Ovary (tissue), 7 donors: ENCODE measurements at regions not wholly inside any gene's neighbourhood (a gene's known extent, or its start where the extent isn't known, plus 50 kb on each side); places are given as distances from the start of the nearest gene placed in this dataset.

Experiments
- DNase-seq, 5 donors: peaks; one replicate each; pipeline ENCODE4 v3.0.0-alpha.2; 2019 to 2020
- H3K27ac ChIP-seq, 2 donors: fragments of 200-600 bp; one replicate each; pipeline versions ENCODE4 v1.5.1 to v1.8.0; 2019 to 2022
- H3K27me3 ChIP-seq: fragments of 200-600 bp; one replicate; pipeline ENCODE4 v1.8.0; 2022
- H3K36me3 ChIP-seq: fragments of 200-600 bp; sonication (generic); one replicate; pipeline ENCODE4 v1.5.1; 2019
- H3K4me1 ChIP-seq: one replicate; pipeline ENCODE4 v1.8.1; 2013; ENCODE audit warnings: mild to moderate bottlenecking, moderate library complexity; ENCODE audit not compliant: insufficient read depth
- H3K4me3 ChIP-seq: fragments of 200-600 bp; sonication (generic); one replicate; pipeline ENCODE4 v1.5.1; 2017
- H3K9me3 ChIP-seq, 2 donors: fragments of 200-600 bp in 1 of 2; sonication (generic) in 1 of 2; one replicate each; pipeline versions ENCODE4 v1.5.1 to v1.8.1; 2013 to 2019; ENCODE audit warnings: mild to moderate bottlenecking in 1 of 2, moderate library complexity in 1 of 2
- EP300 ChIP-seq: sonication (generic); formaldehyde crosslinking; IDR thresholded peaks from one replicate; pipeline ENCODE4 v1.6.1; 2017; ENCODE audit warnings: antibody characterized with exemption
- POLR2A ChIP-seq: fragments of 450-650 bp; IDR thresholded peaks from one replicate; pipeline ENCODE4 v1.6.1; 2017; ENCODE audit warnings: antibody characterized with exemption, mild to moderate bottlenecking, moderate library complexity
- WGBS, 3 donors: extraction: QIAGEN DNeasy Blood & Tissue Kit in 1 of 3; methylation state at CpG; one replicate each; pipeline versions ENCODE4 v1.1.5 to v1.1.7; 2013 to 2017; 5-methylcytosine and 5-hydroxymethylcytosine counted together
- intact Hi-C, 4 donors: fragments of 100-400 bp; cut with DNase I; formaldehyde crosslinking; loops; one replicate each; pipeline versions ENCODE4 v1.11.0 to v1.15.1; 2022 to 2023
- TF ChIP-seq, protein P1 (sequence below), 3 donors: fragments of 450-650 bp in 2 of 3; fragments of 200-600 bp in 1 of 3; IDR thresholded peaks; one replicate each; pipeline versions ENCODE4 v1.5.1 to v1.8.0; 2016 to 2022; ENCODE audit warnings: antibody characterized with exemption in 3 of 3, mild to moderate bottlenecking in 1 of 3
- donor health status: DM: no; HTN: no; CAD: no; lungs with moderate emphysema.
- donor health status: DM: no; HTN: no; CAD: no.
- donor health status: Bipolar disorder and iron deficiency.
- donor health status: DM: no; HTN: no; CAD: no.
- donor health status: DM: yes; HTN: yes; CAD: no.

DNA sequence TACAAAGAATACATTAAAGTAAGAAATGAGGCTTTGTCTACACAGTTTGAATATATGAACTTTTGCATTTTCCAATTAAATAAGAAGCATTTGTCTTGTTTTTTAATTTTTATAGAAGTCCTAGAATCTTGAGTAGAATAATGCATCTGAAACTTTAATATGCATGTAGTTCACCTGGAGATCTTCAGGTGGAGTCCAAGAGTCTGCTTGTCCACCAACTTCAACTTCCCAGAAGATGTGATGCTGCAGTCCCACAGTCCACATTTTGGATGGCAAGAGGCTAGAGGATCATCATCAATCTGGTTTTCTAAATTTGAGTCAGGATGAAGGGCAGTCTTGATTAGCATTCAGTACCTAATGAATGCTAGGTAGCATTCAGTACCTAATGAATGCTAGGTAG lies 357.6 kb upstream of the SOX2 start:
- TF ChIP-seq, protein P1, sequence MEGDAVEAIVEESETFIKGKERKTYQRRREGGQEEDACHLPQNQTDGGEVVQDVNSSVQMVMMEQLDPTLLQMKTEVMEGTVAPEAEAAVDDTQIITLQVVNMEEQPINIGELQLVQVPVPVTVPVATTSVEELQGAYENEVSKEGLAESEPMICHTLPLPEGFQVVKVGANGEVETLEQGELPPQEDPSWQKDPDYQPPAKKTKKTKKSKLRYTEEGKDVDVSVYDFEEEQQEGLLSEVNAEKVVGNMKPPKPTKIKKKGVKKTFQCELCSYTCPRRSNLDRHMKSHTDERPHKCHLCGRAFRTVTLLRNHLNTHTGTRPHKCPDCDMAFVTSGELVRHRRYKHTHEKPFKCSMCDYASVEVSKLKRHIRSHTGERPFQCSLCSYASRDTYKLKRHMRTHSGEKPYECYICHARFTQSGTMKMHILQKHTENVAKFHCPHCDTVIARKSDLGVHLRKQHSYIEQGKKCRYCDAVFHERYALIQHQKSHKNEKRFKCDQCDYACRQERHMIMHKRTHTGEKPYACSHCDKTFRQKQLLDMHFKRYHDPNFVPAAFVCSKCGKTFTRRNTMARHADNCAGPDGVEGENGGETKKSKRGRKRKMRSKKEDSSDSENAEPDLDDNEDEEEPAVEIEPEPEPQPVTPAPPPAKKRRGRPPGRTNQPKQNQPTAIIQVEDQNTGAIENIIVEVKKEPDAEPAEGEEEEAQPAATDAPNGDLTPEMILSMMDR (IDR thresholded peaks at IDR 0.05) = no peak
- TF ChIP-seq EP300 = no peak
- no peak for TF ChIP-seq POLR2A
- H3K4me3 ChIP-seq = no peak overlapping the region
- no peak for DNase-seq
- H3K9me3 ChIP-seq = no peaks in the 10 kb centered on the region
- H3K27ac ChIP-seq = no peak overlapping the region
- intact Hi-C loops = no loop called here
- no peaks in the 10 kb centered on the region for H3K4me1 ChIP-seq
- H3K36me3 ChIP-seq = no peaks in the 10 kb centered on the region
- H3K27me3 ChIP-seq = no peaks in the 10 kb centered on the region

DNA sequence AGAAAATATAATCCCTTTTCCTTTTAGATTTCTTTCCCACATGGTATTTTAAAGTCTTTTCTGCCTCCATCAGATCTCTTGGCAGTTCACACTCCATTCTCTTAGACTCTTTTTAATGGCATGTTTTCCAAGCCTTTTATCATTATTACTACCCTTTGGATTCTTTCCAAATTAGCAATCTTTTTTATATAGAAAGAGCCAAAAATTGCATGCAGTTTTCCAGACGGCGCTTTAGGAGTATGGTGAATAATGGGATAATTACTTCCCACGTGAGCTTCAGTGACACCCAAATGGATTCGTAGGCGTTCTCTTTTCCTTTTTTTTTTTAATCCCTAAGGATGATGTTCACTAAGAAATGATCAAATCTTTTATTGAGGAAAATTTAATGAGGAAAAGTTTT lies 354.8 kb upstream of the DNAJC19 start:
- no peak overlapping the region for H3K4me3 ChIP-seq
- 12 to 18% (median 12%) methylated on average over 5 of the region's 5 CpGs for WGBS, 3 donors
- intact Hi-C loops = no loop called here
- TF ChIP-seq, protein P1 (IDR thresholded peaks at IDR 0.05) = no peak
- TF ChIP-seq POLR2A (no peak), EP300 (no peak)
- no peak for DNase-seq
- no peak overlapping the region for H3K27ac ChIP-seq
- no peaks in the 10 kb centered on the region for H3K36me3 ChIP-seq
- no peaks in the 10 kb centered on the region for H3K27me3 ChIP-seq
- H3K4me1 ChIP-seq = no peaks in the 10 kb centered on the region
- H3K9me3 ChIP-seq = no peaks in the 10 kb centered on the region

DNA sequence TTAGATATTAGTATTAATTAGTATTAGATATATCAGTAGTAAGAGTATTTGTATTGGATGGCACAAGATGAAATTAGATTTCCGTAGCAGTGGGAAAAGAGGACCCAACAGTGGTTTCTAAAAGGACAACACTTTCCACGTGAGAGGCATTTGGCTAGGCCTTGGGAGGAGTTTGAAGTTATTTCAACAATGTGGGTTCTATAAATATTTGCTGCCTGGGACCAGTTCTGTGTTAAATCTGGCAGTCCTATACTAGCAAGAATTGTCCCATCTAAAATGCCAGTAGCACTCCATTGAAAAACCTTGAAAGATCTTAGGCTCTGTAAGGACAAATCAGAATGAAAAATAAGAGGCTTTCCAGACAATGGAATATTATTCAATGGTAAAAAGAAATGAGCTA lies 347.1 kb upstream of the DNAJC19 start:
- Histone ChIP-seq H3K4me3 (no peak overlapping the region), H3K4me1 (no peaks in the 10 kb centered on the region), H3K36me3 (no peaks in the 10 kb centered on the region), H3K9me3 (no peaks in the 10 kb centered on the region), H3K27me3 (no peaks in the 10 kb centered on the region), H3K27ac (no peak overlapping the region)
- DNase-seq = no peak
- WGBS, 3 donors = 43 to 48% (median 43%) methylated on average over 2 of the region's 2 CpGs
- intact Hi-C loops = no loop called here
- TF ChIP-seq, protein P1 (IDR thresholded peaks at IDR 0.05) = no peak
- TF ChIP-seq POLR2A (no peak), EP300 (no peak)

DNA sequence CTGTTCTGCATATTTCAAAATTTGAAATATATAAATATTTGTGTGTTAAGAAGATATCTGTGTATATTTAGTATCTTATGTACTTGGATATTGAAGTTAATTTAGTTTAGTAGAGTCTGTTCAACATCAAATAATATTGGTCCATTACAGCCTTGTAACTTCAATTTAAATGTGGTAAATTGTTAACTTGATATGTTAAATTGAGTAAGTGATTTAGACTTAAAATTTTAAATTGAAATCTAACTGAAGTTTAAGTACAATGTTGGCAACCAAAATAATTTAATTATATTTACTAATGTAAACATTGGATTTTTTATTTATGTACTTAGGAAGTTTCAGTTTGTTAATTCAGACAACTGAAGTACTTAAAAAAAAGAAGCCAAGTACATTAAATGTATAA lies 343.9 kb upstream of the DNAJC19 start:
- intact Hi-C loops = no loop called here
- no peak for DNase-seq
- H3K27me3 ChIP-seq = no peaks in the 10 kb centered on the region
- TF ChIP-seq EP300 = no peak
- no peak for TF ChIP-seq POLR2A
- TF ChIP-seq, protein P1 (IDR thresholded peaks at IDR 0.05) = no peak
- no peaks in the 10 kb centered on the region for H3K36me3 ChIP-seq
- no peaks in the 10 kb centered on the region for H3K4me1 ChIP-seq
- no peaks in the 10 kb centered on the region for H3K9me3 ChIP-seq
- no peak overlapping the region for H3K4me3 ChIP-seq
- no peak overlapping the region for H3K27ac ChIP-seq
